ENCODE measurements at regions not wholly inside any gene's neighbourhood (a gene's known extent, or its start where the extent isn't known, plus 50 kb on each side); places are given as distances from the start of the nearest gene placed in this dataset.

DNA sequence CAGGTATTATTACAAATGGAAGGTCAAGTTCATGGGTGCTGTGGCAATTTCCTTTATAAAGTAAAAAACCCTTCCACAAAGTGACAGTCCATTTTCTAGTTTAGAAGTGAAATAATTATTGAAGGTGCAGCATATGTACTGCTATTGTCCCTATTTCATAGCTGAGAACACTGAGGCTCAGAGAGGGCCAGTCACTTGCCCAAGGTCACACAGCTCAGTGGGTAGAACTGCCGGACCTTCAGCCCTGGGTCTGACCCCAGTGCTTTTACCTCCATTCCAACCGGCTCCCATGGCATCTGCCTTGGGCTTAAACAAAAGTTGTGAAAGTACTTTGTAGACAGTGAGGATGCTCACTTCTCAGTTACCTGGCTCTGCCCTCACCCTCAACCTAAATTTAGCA, 150.6 kb upstream of the SMIM23 start:
- peaks cover 23% of the 10 kb centered on the region for H3K27me3 Mint-ChIP-seq (ENCODE audit: low read depth)
- no peak overlapping the region for H3K27ac Mint-ChIP-seq
- POLR2A ChIA-PET, result no interaction called here
- no peaks in the 10 kb centered on the region for H3K9me3 Mint-ChIP-seq
- TF ChIP-seq NR3C1 (CRISPR knock-in tag; conservative IDR thresholded peaks at IDR 0.05; ENCODE audit: low read depth) (no peak), CREB1 (CRISPR knock-in tag; IDR thresholded peaks at IDR 0.05) (no peak), FOXP1 (CRISPR knock-in tag; IDR thresholded peaks at IDR 0.05; ENCODE audit: borderline replicate concordance) (no peak), ZBTB21 (CRISPR knock-in tag; IDR thresholded peaks at IDR 0.05; ENCODE audit: borderline replicate concordance) (no peak), ATF1 (CRISPR knock-in tag; IDR thresholded peaks at IDR 0.05) (no peak), CBFB (CRISPR knock-in tag; IDR thresholded peaks at IDR 0.05; ENCODE audit: low read depth) (no peak)
- TF ChIP-seq, protein P1, sequence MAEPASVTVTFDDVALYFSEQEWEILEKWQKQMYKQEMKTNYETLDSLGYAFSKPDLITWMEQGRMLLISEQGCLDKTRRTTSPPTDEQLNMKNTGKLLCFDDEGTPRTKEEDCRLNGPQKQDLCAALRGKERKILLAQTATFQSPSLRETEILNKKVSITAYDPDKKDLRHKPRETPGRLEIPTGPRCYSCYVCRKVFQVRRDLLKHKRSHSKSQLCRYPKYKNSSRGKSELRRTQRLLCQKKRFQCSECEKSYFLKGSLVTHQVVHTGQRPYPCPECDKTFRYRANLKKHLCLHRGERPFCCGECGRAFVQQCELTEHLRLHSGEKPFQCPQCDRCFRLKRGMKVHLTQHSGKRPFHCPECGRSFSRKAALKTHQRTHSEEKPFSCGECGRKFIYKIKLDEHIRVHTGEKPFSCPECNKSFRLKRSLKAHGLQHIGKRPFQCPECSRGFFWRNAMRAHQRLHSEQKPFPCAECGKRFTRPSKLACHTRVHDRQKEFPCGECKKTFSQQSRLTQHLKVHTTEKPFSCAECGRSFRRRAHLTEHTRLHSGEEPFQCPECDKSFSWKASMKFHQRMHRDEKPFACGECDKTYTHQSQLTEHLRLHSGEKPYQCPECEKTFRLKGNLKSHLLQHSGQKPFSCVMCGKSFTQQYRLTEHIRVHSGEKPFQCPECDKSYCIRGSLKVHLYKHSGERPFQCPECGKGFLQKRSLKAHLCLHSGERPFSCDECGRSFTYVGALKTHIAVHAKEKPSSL (CRISPR knock-in tag; conservative IDR thresholded peaks at IDR 0.05), result no peak
- DNase-seq (ENCODE audit: low spot score) (no peak), ATAC-seq (no peak)
- H3K4me3 Mint-ChIP-seq, result no peak overlapping the region
- H3K36me3 Mint-ChIP-seq, result no peaks in the 10 kb centered on the region
- CTCF ChIA-PET, result no interaction called here
- peaks cover 5% of the 10 kb centered on the region for H3K4me1 Mint-ChIP-seq

DNA sequence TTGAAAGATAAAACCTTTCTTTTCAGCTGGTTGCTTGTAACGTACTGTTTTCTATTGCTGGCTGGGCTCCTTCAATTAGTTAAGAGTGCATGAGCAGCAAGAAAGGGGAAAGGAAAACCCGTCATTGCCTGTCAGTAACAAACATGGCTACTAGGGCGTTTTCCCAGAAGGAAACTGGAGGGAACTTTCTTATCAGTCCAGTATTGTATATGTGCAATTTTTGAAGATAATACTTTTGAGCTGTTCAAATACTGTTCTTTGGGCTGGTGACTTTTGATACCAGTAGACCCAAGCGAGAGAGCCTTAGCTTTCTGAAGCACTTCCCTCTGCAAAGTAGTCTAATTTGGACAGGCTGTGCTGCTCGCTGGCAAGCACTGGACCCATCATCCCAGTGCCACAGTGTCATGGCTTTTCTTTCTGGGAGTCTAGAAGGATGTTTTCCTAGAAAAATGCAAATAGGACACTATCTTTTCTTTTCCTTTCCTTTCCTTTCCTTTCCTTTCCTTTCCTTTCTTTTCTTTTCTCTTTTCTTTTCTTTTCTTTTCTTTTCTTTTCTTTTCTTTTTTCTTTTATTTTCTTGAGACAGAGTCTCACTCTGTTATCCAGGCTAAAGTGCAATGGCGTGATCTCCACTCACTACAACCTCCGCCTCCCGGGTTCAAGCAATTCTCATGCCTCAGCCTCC, 149.9 kb upstream of the SMIM23 start:
- Mint-ChIP-seq H3K27ac (no peak overlapping the region), H3K27me3 (ENCODE audit: low read depth) (peaks cover 16% of the 10 kb centered on the region), H3K4me1 (peaks cover under 1% of the 10 kb centered on the region; the same call in 1 of the 2 replicates), H3K36me3 (no peaks in the 10 kb centered on the region), H3K4me3 (no peak overlapping the region), H3K9me3 (no peaks in the 10 kb centered on the region)
- POLR2A ChIA-PET, result no interaction called here
- no peak for ATAC-seq
- no peak for DNase-seq (ENCODE audit: low spot score)
- TF ChIP-seq ZNF396 (CRISPR knock-in tag; IDR thresholded peaks at IDR 0.05; ENCODE audit: borderline replicate concordance) (no peak), NFE2L1 (CRISPR knock-in tag; IDR thresholded peaks at IDR 0.05) (no peak), ATF1 (CRISPR knock-in tag; IDR thresholded peaks at IDR 0.05) (no peak)
- TF ChIP-seq, protein P2, sequence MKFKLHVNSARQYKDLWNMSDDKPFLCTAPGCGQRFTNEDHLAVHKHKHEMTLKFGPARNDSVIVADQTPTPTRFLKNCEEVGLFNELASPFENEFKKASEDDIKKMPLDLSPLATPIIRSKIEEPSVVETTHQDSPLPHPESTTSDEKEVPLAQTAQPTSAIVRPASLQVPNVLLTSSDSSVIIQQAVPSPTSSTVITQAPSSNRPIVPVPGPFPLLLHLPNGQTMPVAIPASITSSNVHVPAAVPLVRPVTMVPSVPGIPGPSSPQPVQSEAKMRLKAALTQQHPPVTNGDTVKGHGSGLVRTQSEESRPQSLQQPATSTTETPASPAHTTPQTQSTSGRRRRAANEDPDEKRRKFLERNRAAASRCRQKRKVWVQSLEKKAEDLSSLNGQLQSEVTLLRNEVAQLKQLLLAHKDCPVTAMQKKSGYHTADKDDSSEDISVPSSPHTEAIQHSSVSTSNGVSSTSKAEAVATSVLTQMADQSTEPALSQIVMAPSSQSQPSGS (CRISPR knock-in tag; IDR thresholded peaks at IDR 0.05; ENCODE audit: borderline replicate concordance, low read depth), result no peak
- CTCF ChIA-PET, result no interaction called here

DNA sequence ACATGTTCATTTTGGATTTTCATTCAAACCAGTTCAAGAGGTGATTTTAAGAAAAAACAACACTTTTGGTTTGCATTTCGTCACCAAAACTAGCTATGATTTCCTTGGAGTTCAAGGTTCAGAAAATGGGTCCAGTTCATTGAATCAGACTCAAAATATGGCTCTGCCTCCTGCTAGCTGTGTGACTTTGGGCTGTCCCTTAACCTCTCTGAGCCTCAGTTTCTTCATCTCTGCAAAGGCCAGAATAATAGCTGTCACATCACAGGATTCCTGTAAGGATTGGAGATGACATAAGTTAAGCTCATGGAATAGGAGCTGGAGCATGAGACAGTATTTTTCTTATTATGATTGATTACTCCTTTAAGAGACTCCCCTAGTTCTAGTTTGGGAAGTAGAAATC, 147.8 kb upstream of the SMIM23 start:
- H3K27ac Mint-ChIP-seq, result no peak overlapping the region
- no peak overlapping the region for H3K4me3 Mint-ChIP-seq
- TF ChIP-seq ZNF232 (CRISPR knock-in tag; IDR thresholded peaks at IDR 0.05), result no peak
- POLR2A ChIA-PET, result no interaction called here
- CTCF ChIA-PET, result no interaction called here
- peaks cover 5% of the 10 kb centered on the region for H3K27me3 Mint-ChIP-seq (ENCODE audit: low read depth)
- DNase-seq (ENCODE audit: low spot score), result no peak
- no peaks in the 10 kb centered on the region for H3K4me1 Mint-ChIP-seq
- H3K9me3 Mint-ChIP-seq, result no peaks in the 10 kb centered on the region
- no peak for ATAC-seq
- H3K36me3 Mint-ChIP-seq, result no peaks in the 10 kb centered on the region

DNA sequence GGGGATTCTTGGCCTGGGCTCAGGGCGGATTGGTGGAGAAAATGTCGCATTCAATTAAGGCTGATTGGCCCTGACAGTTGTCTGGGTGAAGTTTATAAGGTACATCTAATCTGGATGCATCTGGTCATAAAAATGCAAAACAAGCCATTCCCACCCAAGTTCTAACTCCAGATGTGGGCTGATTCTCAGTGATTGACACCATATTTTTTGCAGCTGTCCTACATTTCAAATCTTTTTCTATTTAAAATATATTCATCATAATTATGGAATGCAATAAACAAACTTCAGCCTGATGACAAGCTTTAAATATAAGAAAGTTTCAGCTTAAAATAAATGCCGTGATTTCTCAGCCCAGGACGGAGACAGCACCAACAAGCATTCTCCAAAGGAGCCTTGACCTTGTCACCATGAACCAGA, 146.4 kb upstream of the SMIM23 start:
- Mint-ChIP-seq H3K4me1 (peaks cover 12% of the 10 kb centered on the region), H3K27ac (no peak overlapping the region), H3K27me3 (ENCODE audit: low read depth) (peaks cover 5% of the 10 kb centered on the region), H3K36me3 (no peaks in the 10 kb centered on the region), H3K9me3 (no peaks in the 10 kb centered on the region), H3K4me3 (no peak overlapping the region)
- DNase-seq (ENCODE audit: low spot score), result no peak
- ChIA-PET POLR2A (no interaction called here), CTCF (interaction anchor here (0.5 to 2.0 kb wide), 2 partner anchors 8 to 209 kb away, joined by 3 to 5 read pairs; no protein-coding TSS in a partner anchor)
- TF ChIP-seq ZNF671 (CRISPR knock-in tag; IDR thresholded peaks at IDR 0.05) (no peak), ELF4 (CRISPR knock-in tag; IDR thresholded peaks at IDR 0.05; ENCODE audit: low read depth) (no peak), EMX1 (CRISPR knock-in tag; IDR thresholded peaks at IDR 0.05) (no peak), ZNF317 (CRISPR knock-in tag; IDR thresholded peaks at IDR 0.05; ENCODE audit: borderline replicate concordance, low read depth) (no peak), FOXP1 (CRISPR knock-in tag; IDR thresholded peaks at IDR 0.05; ENCODE audit: borderline replicate concordance) (no peak), TCF7 (CRISPR knock-in tag; IDR thresholded peaks at IDR 0.05; ENCODE audit: low read depth) (no peak), NR2C2 (CRISPR knock-in tag; IDR thresholded peaks at IDR 0.05) (no peak)
- TF ChIP-seq, protein P3, sequence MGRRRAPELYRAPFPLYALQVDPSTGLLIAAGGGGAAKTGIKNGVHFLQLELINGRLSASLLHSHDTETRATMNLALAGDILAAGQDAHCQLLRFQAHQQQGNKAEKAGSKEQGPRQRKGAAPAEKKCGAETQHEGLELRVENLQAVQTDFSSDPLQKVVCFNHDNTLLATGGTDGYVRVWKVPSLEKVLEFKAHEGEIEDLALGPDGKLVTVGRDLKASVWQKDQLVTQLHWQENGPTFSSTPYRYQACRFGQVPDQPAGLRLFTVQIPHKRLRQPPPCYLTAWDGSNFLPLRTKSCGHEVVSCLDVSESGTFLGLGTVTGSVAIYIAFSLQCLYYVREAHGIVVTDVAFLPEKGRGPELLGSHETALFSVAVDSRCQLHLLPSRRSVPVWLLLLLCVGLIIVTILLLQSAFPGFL (CRISPR knock-in tag; IDR thresholded peaks at IDR 0.05; ENCODE audit: borderline replicate concordance), result no peak
- TF ChIP-seq, protein P4, sequence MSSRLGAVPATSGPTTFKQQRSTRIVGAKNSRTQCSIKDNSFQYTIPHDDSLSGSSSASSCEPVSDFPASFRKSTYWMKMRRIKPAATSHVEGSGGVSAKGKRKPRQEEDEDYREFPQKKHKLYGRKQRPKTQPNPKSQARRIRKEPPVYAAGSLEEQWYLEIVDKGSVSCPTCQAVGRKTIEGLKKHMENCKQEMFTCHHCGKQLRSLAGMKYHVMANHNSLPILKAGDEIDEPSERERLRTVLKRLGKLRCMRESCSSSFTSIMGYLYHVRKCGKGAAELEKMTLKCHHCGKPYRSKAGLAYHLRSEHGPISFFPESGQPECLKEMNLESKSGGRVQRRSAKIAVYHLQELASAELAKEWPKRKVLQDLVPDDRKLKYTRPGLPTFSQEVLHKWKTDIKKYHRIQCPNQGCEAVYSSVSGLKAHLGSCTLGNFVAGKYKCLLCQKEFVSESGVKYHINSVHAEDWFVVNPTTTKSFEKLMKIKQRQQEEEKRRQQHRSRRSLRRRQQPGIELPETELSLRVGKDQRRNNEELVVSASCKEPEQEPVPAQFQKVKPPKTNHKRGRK (CRISPR knock-in tag; IDR thresholded peaks at IDR 0.05; ENCODE audit: borderline replicate concordance), result no peak
- TF ChIP-seq, protein P5, sequence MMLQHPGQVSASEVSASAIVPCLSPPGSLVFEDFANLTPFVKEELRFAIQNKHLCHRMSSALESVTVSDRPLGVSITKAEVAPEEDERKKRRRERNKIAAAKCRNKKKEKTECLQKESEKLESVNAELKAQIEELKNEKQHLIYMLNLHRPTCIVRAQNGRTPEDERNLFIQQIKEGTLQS (CRISPR knock-in tag; conservative IDR thresholded peaks at IDR 0.05), result no peak
- TF ChIP-seq, protein P6, sequence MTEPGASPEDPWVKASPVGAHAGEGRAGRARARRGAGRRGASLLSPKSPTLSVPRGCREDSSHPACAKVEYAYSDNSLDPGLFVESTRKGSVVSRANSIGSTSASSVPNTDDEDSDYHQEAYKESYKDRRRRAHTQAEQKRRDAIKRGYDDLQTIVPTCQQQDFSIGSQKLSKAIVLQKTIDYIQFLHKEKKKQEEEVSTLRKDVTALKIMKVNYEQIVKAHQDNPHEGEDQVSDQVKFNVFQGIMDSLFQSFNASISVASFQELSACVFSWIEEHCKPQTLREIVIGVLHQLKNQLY (CRISPR knock-in tag; IDR thresholded peaks at IDR 0.05), result no peak
- no peak for ATAC-seq

Data from WTC11 (cell line).